ENCODE measurements at regions not wholly inside any gene's neighbourhood (a gene's known extent, or its start where the extent isn't known, plus 50 kb on each side); places are given as distances from the start of the nearest gene placed in this dataset.

- TF ChIP-seq GATA2 (IDR thresholded peaks at IDR 0.05; ENCODE audit: low read depth, low read length) (no peak), GATA3 (IDR thresholded peaks at IDR 0.05; ENCODE audit: low read depth, low read length) (no peak)
Measured at GRCh38 chr2:138182250-138182936, 218.1 kb downstream of the HNMT start.
